Dedifferentiated amniotic fluid mesenchymal stem cell (primary cell): ENCODE measurements at regions not wholly inside any gene's neighbourhood (a gene's known extent, or its start where the extent isn't known, plus 50 kb on each side); places are given as distances from the start of the nearest gene placed in this dataset.
"Not testable (repeated sequence)": the region's sequence is repeated elsewhere in the genome, so short reads cannot be mapped to it uniquely, and the experiment has no call there.

Experiments
- DNase-seq: peaks from one replicate; pipeline ENCODE4 v3.0.0-alpha.2; 2016; ENCODE audit errors: extremely low spot score

DNA sequence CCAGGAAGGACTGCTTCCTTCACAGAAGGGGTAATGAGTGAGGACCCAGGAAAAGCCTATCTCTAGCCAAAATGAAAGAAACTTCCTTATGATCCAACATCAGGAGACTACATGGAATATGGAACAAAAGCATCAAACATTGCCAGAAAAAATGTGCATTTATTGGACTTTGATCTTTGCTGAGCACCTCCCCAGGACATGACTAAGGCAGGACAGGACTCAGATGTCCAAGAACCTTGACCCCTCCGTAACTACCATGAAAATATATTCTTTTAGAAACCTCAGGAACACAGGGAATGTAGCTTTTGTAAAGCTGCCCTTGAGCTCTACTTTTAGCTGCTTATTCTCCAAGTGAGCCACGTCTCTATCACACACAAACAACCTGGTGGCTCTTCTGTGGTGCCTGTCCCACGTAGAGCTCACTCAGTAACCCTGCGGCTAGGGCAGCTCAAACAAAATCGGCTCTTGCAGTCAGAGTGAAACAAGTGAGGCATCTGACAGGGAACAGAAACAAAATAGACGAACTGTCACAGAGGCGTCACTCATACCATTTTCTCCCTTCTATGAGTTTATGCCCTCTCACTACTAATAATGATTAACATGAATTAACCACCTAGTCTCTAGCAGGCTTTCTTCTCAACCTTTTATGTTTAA, 471.5 kb upstream of the API5 start:
- no peak for DNase-seq

GRCh38 chr11:42840860-42841259, 470.9 kb upstream of the API5 start:
- no peak for DNase-seq

GRCh38 chr11:42841556-42841955, 470.2 kb upstream of the API5 start:
- no peak for DNase-seq

DNA sequence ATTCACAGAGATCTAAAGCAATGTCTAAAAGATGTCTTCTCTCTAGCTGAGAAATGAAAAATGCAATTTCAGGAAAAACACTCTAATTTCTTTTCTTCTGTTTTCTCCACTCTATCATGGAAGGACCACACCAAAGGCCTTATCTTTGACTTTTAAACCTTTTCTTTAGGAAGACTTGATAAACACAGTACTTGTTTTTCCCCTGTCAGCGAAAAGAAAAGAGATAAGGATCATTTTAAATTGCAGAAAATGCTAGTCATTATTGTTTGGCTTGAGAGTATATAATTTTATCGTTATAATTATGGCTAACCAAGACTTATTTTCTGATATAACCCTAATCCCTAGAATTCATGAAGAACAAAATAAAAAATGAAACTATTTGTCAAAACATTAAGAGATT, 462.4 kb upstream of the API5 start:
- no peak for DNase-seq

GRCh38 chr11:42857344-42857743, 454.5 kb upstream of the API5 start:
- DNase-seq: no peak

- DNase-seq: no peak
These were observed 441.3 kb upstream of the API5 start for GRCh38 chr11:42870480-42870879.

DNA sequence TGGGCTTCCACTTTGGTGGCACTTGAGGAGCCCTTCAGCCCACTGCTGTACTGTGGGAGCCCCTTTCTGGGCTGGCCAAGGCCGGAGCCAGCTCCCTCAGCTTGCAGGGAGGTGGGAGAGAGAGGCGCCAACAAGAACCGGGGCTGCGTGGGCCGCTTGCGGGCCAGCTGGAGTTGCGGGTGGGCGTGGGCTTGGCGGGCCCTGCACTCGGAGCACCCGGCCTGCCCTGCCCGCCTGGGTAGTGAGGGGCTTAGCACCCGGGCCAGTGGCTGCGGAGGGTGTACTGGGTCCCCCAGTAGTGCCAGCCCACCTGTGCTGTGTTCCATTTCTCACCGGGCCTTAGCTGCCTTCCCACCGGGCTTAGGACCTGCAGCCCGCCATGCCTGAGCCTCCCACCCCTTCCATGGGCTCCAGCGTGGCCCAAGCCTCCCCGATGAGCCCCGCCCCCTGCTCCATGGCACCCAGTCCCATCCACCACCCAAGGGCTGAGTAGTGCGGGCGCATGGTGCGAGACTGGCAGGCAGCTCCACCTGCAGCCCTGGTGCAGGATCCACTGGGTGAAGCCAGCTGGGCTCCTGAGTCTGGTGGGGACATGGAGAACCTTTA, 437.9 kb upstream of the API5 start:
- DNase-seq: not testable (repeated sequence)

DNA sequence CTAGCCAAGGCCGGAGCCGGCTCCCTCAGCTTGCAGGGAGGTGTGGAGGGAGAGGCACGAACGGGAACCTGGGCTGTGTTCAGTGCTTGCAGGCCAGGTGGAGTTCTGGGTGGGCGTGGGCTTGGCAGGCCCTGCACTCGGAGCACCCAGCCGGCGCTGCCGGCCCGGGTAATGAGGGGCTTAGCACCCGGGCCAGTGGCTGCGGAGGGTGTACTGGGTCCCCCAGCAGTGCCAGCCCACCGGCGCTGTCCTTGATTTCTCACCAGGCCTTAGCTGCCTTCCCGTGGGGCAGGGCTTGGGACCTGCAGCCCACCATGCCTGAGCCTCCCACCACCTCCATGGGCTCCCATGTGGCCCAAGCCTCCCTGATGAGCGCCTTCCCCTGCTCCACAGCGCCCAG, 430.5 kb upstream of the API5 start:
- DNase-seq: not testable (repeated sequence)

- DNase-seq: no peak
These were observed 421.0 kb upstream of the API5 start for GRCh38 chr11:42890773-42891172.

DNA sequence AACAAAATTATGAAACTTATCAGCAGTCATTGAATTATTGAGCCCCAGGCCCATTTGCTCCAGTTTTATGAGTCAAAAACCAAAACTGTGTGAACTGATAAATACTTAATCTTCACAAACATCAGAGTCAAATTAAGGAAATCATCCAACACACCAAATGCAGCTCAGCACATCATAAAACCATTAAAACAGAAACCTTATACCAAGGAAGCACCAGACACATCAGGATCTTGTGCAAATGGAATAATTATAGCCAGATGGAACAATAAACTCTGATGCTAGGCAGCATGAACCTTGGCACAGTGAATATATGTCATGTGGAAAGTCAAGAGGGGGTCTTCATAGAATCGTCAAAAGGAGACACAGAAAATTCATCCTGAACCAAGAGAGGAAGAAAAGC, 410.7 kb upstream of the API5 start:
- DNase-seq: no peak

- no peak for DNase-seq
These were observed 405.6 kb upstream of the API5 start for GRCh38 chr11:42906226-42906625.

GRCh38 chr11:42913731-42914130, 398.1 kb upstream of the API5 start:
- DNase-seq: no peak

DNA sequence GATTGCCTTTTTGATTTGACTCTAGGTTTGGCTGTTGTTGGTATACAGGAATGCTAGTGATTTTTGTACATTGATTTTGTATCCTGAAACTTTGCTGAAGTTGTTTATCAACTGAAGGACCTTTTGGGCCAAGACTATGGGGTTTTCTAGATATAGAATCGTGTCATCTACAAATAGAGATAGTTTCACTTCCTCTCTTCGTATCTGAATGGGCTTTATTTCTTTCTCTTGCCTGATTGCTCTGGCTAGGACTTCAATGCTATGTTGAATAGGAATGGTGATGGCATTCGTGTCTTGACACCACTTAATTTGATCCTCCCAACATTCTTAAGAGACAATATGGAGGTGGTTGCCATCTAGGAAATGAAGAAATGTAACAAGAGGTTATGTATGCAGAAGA, 388.1 kb upstream of the API5 start:
- no peak for DNase-seq

- no peak for DNase-seq
These were observed 385.9 kb upstream of the API5 start for GRCh38 chr11:42925916-42926315.

- no peak for DNase-seq
These were observed 364.4 kb upstream of the API5 start for GRCh38 chr11:42947405-42947804.

- not testable (repeated sequence) for DNase-seq
These were observed 361.9 kb upstream of the API5 start for GRCh38 chr11:42949738-42950376.

DNA sequence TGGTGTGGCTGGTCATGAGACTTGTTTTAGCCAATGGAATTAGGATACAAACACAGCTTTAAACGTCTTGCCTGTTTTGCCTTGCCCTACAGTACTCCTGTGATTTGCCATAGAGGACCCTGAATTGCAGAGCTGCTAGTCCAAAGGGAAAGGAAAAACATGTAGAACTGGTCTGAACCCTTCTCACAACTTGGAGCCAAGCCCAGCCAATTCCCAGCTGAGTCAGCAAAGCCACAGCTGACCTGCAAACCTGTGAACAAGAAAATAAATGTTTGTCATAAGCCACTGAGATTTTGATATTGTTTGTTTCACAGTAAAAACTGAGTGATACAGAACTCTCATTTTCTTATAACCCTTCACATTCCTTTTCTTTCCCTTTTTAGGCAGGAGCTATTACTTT, 360.5 kb upstream of the API5 start:
- DNase-seq: no peak

GRCh38 chr11:42957831-42958230, 354.0 kb upstream of the API5 start:
- no peak for DNase-seq

DNA sequence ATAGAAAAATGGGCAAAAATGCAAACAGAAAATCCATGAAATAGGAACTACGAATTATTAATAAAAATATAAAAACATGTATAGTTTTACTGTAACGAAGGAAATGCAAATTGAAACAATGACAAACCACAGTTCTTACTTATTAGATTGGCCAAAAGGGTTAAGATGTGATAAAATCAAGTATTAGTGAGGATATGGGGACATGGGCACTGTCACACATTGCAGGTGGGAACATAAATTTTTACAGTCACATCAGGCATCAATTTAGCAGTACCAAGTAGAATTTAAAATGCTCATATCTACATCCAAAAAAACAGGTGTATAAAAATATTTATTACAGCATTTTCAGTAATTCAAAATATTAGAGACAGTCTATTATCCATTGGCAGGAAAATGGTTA, 353.2 kb upstream of the API5 start:
- no peak for DNase-seq

GRCh38 chr11:42960521-42961088, 351.2 kb upstream of the API5 start:
- DNase-seq: no peak

GRCh38 chr11:42967653-42968052, 344.1 kb upstream of the API5 start:
- no peak for DNase-seq

GRCh38 chr11:42972741-42973140, 339.1 kb upstream of the API5 start:
- no peak for DNase-seq

- DNase-seq: no peak
These were observed 337.2 kb upstream of the API5 start for GRCh38 chr11:42974510-42975179.
